GM18517 (cell line): ENCODE measurements at regions not wholly inside any gene's neighbourhood (a gene's known extent, or its start where the extent isn't known, plus 50 kb on each side); places are given as distances from the start of the nearest gene placed in this dataset.
"Not testable (repeated sequence)": the region's sequence is repeated elsewhere in the genome, so short reads cannot be mapped to it uniquely, and the experiment has no call there.

Source experiments
- ATAC-seq: cut with Tn5 transposase; IDR thresholded peaks from one replicate; pipeline ENCODE4 v1.9.1; 2021; ENCODE audit warnings: mild to moderate bottlenecking, moderate library complexity; ENCODE audit not compliant: unreplicated experiment

DNA sequence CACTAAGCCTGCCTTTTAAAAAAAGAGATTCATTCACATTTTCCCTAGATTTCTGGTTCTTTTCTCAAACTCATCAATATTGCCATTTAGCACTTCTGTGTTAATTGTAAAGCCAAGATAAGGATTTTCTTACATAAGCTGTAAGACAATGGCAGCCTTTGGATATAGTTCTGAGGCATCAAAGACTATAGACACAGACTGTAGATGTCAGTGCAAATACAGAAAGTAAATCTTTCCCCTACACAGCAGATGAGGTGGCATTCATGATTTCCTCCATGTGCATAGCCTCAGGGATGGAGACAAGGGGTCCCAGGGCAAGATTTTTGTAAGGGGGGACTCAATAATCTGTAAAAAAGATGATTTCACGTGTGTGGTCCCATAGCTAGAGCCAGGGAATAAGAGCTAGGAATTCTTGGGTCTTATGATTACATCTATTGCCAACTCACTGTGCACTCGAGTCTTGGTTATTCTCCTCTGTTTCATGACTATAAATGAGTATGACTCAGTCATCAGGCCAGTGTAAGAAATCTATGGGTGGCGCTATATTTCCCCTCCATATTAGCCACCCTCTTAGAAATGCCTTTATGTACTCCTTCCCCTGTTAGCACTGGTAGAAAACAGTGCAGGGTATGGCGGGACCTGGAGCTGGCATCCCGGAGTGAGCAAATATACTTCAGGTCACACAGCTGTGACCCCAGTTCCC, 207.5 kb downstream of the EXOC5 start:
- ATAC-seq: no peak

DNA sequence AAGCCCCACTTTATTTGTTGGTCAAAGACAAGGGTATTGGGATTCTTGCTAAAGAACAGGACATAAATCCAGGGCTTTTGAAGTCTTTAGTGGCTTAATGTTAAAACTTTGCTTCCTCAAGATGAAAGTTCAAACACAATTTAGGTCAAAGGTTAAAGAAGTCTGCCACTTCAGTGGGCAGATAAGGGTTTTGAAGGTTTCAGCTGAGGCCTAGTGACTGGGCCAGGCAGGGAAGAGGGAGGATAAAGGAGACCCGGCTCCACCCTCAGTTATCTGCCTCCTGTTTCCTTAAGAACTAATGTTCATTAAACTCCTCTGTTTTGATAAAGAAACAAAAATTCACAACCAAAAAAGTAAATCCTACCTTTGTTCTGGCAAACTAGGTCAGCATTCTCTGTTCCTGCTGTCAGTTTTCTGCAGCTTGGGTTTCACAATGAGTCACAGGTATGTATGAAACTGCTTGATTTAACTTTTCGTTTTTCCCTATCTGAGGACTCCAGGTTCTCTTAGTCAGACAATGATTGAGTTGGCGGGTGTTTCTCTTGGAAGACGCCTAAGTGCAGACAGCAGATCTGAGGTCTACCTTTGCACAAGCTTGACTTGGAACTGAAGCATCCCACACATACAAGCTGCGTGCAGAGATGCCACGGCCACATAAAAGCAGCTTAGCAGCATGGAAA, 208.3 kb downstream of the EXOC5 start:
- ATAC-seq: peak; percentile 94

DNA sequence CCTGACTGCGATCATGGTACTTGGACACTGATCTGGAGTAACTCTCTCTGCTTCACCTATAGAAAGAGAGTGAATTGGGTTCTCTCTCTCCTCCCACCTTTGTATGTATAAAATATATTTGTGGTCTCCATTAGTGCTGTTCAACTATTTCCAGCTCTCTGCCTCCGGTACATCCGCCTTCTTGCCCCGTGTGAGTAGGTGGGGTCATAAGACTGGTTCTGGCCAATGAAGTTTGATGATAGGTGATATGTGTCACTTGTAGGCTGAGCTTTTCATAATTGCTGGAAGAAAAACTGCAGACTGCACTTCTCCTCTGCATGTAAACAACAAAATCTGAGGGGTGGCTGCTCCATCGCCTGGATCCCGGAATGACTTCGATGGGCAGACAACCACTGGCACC, 210.4 kb downstream of the EXOC5 start:
- ATAC-seq: no peak

DNA sequence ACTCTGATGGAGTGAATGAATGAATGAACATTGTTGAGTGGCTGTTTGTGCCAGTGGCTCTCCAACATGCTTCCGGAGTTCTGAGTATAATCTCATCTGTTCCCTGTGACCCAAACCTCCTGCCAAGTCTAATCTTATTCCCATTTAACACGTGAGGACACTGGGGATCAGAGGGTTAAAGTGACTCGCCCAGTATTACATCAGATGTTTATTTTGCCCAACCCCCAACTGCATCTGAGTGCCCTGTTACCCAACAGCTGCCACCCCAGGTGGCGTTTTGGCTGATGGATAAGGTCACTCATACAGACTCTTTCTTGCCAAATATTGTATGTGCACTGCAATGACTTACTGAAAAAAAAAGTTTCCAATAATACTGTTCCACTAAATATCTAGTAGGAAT, 210.9 kb downstream of the EXOC5 start:
- no peak for ATAC-seq

DNA sequence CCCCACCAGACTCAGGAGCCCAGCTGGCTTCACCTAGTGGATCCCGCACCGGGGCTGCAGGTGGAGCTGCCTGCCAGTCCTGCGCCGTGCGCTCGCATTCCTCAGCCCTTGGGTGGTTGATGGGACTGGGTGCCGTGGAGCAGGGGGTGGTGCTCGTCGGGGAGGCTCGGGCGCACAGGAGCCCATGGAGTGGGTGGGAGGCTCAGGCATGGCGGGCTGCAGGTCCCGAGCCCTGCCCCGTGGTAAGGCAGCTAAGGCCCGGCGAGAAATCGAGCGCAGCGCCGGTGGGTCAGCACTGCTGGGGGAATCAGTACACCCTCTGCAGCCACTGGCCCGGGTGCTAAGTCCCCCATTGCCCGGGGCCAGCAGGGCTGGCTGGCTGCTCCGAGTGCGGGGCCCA, 212.2 kb downstream of the EXOC5 start:
- ATAC-seq: not testable (repeated sequence)

DNA sequence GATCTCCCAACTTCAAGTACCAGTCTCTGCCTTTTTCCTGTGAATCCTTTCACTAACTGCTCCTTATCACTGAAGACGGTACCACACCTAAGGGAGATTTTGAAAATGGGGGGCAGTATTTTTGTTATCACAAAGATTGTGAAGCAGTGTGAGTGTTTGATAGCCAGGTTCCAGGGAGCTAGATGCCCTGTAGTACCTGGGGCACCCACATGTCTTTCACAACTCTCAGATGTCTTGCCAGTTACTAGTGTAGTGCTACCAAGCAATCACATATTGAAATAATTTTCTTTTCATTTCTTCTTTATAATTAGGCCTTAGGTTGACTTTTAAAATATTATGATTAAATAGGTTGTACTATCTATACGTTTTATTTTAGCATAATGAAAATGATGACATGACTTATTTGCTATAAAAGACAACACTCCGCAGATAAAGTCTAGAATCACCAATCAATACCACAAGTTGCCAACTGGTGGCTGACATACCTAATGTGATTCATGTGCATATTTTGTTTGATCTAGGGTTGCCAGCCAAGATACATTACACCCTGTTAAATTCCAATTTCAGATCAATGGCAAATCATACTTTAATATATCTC, 215.9 kb downstream of the EXOC5 start:
- no peak for ATAC-seq

DNA sequence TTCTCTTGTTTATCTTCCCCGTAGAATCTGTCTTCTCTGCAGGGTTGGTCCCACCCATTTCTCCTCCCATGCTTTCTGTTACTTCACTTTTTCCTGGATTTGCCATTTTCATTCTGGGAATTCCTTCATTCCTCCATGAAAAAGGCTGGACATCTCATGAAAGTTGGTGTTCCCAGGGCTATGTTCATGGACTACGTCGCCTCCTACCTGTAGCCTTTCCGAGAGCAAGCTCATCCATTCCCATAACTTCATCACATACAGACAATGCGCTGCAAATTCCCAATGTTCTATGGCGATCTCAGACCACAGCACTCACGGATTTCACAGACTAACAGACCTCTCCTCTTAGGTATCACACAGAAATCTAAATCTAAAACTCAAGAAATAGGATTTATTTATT, 217.1 kb downstream of the EXOC5 start:
- ATAC-seq: no peak

DNA sequence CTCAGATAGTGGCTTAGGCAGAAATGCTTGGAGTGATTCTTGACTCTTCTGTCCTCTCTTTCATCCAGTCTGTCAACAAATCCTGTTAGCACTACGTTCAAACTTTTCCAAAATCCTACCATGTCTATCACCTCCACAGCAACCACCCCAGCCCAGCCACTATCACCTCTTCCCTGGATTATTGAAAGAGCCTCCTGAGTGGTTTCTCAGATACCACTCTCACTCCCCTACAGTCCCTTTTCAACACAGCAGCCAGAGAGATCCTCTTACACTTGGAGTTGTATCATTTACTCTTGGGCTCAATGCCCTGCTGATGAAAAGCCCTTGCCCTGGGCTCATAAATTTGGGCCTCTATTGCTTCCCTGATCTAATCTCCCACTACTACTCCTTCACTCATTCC, 218.9 kb downstream of the EXOC5 start:
- no peak for ATAC-seq

DNA sequence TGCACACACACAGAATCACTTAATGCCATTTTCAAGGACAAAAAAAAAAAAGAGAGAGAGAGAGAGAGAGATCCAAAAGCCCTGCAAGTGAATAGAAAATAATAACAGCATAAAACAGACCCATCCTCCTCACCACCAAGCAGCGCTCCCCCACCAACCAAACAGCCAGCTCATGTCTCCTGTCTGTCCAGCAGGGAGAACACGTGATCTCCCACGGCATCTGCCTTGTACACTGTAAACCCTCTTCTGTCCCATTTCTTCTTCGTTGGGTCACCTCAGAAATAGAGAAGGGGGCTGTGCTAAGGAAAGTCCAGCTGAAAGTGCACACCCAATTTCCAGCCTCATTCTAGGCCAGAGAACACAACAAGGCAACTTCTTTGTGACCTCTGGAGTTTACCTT, 222.5 kb downstream of the EXOC5 start:
- ATAC-seq: no peak

DNA sequence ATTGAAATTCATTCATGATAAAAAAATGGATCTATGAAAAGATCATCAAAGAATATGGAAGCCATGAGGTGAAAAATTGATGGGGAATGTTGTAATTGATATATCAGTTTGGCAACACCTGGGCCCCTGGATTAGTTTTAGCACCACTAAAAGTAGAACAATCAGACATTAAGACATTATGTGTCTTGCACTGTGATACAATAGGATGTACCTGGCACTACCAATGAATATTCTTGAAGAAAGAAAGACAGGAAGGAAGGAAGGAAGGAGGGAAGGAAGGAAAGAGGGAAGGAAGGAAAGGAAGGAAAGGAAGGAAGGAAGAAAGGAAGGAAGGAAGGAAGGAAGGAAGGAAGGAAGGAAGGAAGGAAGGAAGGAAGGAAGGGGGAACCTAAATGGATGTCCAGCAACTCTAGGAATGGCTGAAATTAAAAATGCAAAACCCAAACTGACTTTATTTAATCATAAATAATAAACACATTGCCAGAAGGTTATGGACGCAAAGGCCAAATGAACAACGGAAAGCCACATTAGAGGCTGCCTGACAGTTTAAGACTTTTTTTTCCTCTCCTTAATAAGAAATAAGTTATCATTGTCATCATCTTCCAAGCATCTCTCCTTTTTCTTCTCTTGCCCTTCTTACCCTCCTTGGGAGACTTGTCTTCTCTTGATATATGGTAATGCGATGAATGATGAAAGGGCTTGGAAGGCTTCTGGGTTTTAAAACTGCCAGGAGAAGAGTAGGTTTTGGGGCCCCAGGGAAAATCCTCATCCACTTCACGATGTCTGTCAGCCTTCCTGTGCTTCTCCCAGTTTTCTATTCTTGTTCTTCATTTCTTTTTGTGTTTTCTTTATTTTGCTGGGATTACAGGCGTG, 224.4 kb downstream of the EXOC5 start:
- not testable (repeated sequence) for ATAC-seq

DNA sequence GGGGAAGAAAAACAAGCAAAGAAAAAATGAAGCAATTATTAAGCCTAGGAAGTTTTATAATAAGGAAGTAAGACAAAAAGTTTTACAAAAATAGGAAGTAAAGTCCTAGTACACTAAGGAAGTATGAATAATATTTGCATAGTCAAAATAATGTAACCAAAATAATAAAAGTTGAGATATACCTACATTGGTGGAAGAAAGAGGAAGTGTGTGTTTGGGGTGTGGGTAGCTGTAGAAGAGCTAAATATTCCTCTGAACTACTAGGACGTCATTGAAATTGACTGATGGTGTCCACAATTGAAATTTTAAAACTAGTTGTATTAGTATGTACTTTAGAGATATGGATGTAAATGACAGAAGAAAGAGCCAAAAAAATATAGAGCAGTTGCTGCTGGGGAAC, 228.4 kb upstream of the OTX2 start:
- peak; percentile 83 for ATAC-seq

DNA sequence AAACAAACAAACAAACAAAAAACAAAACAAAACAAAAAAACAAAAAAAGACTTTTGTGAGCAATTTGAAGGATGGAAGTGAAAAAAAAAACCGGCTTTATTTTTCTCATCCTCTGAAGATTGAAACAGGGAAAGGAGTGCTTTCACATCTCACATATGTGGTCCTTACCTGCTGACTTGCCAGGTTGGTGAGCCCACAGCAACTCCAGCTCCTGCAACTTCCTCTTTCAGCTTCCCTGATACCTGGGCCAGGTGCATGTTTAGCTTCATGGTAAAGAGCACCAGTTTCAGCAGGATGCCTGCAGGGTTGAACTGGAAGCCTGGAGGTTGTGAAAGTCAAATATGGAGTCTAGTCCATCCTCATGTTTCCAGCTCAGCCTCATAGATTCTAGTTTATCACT, 221.2 kb upstream of the OTX2 start:
- ATAC-seq: no peak

DNA sequence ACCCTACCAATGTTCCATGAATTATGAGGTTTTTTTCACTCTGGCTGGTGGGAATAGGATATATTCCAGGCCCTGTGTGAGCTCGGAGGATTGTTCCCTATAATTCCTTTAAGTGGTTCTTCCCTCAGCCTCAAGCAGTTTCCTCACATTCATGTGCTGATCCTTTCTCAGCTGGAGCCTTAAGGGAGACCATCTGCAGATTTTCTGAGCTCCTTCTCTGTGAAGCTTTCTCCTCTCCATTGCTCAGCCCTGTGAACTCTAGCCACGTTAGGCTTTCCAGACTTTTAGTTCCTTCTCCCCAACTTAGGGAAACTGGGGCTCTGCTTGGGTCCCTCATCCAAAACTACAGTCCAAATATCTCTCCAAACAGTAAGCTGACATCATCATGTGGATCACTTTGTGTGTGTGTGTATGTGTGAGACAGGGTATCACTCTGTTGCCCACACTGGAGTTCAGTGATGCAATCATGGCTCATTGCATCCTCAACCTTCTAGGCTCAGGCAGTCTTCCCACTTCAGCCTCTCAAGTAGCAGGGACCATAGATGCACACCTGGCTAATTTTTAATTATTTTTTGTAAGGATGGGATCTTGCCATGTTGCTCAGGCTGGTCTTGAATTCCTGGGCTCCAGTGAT, 219.5 kb upstream of the OTX2 start:
- no peak for ATAC-seq

DNA sequence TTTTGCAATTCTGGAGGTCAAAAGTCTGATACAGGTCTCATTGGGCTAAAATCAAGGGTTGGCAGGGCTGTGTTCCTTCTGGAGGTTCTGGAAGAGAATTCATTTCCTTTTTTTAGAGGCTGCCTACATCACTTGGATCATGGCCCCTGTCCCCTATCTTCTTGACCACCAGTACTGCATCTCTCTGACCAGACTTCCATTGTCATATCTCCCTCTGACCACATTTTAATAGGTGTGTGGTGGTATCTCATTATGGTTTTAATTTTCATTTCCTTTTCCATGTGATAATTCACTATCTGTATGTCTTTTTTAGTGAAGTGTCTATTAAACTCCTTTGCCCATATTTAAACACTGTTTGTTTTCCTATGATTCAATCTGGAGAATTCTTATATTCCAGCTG, 215.2 kb upstream of the OTX2 start:
- ATAC-seq: no peak

DNA sequence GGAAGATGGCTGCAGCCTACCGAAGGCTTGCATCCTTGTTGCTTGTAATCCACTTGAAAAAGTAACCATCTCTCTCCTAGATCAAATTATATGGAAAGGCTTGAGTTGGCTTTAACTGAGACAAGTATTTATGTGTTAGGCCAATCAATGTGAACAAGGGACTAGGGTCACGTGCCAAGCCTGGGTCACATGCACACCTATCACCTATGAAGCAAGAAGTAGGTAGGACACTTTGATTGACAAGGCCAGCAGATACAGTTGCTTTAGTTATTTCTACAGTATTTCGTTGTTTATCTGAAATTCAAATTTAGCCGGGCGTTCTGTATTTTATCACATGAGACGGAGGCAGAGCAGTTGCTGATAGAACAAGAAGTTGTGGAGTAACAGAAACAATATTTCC, 212.3 kb upstream of the OTX2 start:
- ATAC-seq: no peak

DNA sequence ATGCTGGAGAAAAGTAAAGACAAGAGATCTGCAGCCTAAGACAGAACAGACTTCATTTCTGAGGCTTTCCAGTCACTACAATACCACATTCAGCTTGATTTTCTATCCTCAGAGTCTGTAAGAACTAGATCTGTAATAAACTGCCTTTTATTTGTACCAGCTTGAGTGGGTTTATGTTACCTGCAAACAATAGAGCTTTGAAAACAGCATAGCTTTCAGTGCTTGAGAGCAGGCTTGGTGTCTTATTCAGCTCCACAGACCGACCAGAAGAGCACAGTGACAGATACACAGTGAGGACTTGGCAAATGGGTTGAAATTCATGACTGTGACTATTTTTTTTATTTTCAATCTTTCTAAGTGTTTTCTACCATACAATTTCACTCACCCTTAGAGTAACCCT, 207.8 kb upstream of the OTX2 start:
- no peak for ATAC-seq

DNA sequence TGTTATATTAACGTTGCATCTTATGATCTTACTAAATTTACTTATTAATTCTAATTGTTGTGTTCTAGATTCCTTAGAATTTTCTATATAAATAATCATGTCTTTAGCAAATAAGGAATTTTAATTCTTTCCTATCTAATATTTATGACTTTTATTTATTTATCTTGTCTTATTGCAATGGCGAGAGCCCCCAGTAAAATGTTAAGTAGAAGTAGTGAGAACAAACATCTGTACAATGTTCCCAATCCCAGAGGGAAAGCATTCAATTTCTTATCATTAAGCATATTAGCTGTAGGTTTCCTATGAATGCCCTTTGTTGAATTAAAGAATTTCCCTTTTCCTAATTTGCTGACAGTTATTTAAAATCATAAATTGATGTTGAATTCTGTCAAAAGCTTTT, 203.7 kb upstream of the OTX2 start:
- no peak for ATAC-seq

DNA sequence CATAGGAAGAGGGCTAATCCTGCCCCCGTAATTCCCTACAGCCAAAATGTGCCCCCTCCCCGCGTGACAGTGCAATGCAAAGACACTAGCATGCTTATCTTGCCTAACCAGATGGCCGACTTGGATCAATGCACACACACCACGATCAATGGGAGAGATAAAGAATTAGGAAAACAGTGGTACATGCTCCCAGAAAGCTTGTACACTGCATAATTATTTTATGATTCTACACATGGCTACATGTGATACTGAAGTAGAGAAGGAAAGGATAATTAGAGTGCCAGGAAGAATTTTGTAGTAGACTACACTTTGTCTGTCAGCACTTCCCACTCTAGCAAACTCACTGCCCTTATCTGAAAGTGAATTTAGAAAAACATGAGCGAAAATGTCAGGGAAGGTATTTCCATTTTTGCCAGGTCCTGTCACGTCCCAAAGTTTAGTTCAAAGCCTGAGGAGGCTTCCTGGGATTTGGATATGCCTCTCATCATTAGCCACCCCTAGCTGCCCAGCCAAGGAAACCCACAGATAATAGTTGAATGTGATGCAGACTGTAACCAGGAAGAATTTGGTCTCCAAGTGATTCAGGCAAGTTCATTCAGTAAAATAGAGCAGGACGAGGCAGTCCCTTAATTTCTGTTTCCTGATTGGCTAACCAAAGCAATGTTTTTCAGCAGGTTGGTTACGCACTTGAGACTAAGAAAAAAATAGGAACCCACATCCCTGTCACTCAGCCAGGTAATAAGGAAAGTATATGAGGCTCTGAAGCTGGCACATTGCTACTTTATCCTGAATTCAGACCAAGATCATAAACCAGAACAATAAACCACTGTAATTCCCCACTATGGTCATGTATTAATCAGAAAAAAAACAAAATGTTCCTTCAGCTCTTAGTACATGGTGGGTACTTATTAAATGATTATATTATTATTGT, 199.6 kb upstream of the OTX2 start:
- no peak for ATAC-seq

DNA sequence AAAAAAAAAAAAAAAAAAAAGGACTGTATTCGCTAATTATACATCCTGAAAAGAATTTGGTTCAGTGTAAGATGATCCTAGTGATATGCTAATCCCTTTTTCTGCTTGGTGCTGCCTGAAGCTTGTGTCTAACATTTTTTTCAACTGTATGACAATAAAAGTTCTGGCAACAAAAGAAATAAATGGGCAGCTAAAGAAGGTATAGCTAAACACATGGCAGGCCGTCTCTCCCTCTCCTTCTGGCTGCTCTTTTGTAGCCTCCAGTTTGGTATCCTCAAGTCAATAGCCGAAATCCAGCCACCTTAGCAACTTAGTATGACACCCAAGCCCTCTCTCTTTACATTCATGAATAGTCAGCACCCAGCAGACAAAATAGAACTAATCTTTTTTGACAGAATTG, 198.3 kb upstream of the OTX2 start:
- no peak for ATAC-seq

DNA sequence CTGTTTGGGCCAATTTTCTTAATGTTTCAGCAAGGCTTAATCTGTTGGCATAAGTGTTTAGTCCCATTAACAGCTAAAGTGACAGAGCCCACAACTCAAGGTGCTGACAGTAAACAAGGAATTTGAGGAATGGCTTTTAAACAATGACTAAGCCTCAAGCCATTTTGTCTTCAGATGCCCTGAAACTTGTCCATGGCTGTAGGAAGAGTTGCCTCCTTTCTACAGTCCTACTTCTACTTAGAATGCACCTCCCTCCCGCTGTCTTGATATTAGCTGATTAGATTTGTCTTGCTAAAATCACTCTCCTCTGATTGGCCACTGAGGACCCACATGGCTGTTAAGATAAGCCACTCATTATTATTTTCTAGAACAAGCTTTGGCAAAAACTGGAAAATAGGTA, 188.4 kb upstream of the OTX2 start:
- no peak for ATAC-seq
